B cell (primary cell): ENCODE measurements at regions not wholly inside any gene's neighbourhood (a gene's known extent, or its start where the extent isn't known, plus 50 kb on each side); places are given as distances from the start of the nearest gene placed in this dataset.

ENCODE experiments used
- ATAC-seq: fragments of 200-7000 bp; cut with Tn5 transposase; one replicate; pipeline ENCODE4 v1.10.0; 2021; ENCODE audit warnings: low read depth, mild to moderate bottlenecking, moderate number of reproducible peaks, moderate library complexity
- CTCF ChIA-PET: fragments of 350-600 bp; sonication (Branson Sonifier 250); formaldehyde crosslinking; loops from one replicate; lab custom pipeline; 2021; ENCODE audit warnings: antibody characterized with exemption, inconsistent platforms; lab: Charles Lee
- POLR2A ChIA-PET: fragments of 350-600 bp; sonication (Branson Sonifier 250); formaldehyde crosslinking; loops from one replicate; lab custom pipeline; 2021; ENCODE audit warnings: antibody characterized with exemption; lab: Charles Lee
- DNase-seq: peaks from one replicate; pipeline ENCODE4 v3.0.0; 2013
- H2AFZ ChIP-seq: 2 replicates; pipeline ENCODE4 v1.6.1; 2012; ENCODE audit warnings: mild to moderate bottlenecking, low read depth, low read length; ENCODE audit not compliant: insufficient read depth, poor library complexity, severe bottlenecking
- H3K27ac ChIP-seq, 2 donors: 1 replicate in 1 of 2; 2 replicates in 1 of 2; pipeline ENCODE4 v1.5.1; 2012 to 2013; ENCODE audit warnings: low read length in 2 of 2, mild to moderate bottlenecking in 2 of 2, moderate library complexity in 1 of 2
- H3K27me3 ChIP-seq, 4 experiments: fragments of 200-600 bp in 1 of 4; sonication (generic) in 1 of 4; replicated peaks in 1 of 4; 1 replicate in 2 of 4; 2 replicates in 2 of 4; pipeline versions ENCODE4 v1.6.1 to v1.7.0; 2013 to 2016; ENCODE audit warnings: low read length in 3 of 4, mild to moderate bottlenecking in 2 of 4, mixed read lengths in 1 of 4, moderate library complexity in 1 of 4; ENCODE audit not compliant: insufficient read depth in 4 of 4, control insufficient read depth in 3 of 4; ENCODE audit errors: control extremely low read depth in 1 of 4
- H3K36me3 ChIP-seq, 2 experiments: replicated peaks in 1 of 2; 1 replicate in 1 of 2; 2 replicates in 1 of 2; pipeline versions ENCODE4 v1.6.1 to v1.7.1; 2013; ENCODE audit warnings: low read length in 1 of 2; ENCODE audit not compliant: insufficient read depth in 2 of 2, control insufficient read depth in 1 of 2; ENCODE audit errors: control extremely low read depth in 1 of 2, extremely low read depth in 1 of 2
- H3K4me1 ChIP-seq, 2 donors: fragments of 200-600 bp in 1 of 2; sonication (generic) in 1 of 2; 1 replicate in 1 of 2; 2 replicates in 1 of 2; pipeline versions ENCODE4 v1.5.1 to v1.6.1; 2013 to 2017; ENCODE audit warnings: low read length in 2 of 2; ENCODE audit not compliant: control insufficient read depth in 2 of 2, insufficient read depth in 2 of 2
- H3K4me2 ChIP-seq: replicated peaks from 2 replicates; pipeline ENCODE3; 2012; ENCODE audit warnings: mild to moderate bottlenecking, low read depth, low read length; ENCODE audit not compliant: poor library complexity, severe bottlenecking
- H3K4me3 ChIP-seq, 5 experiments: fragments of 200-600 bp in 1 of 5; sonication (generic) in 1 of 5; 1 replicate in 3 of 5; 2 replicates in 2 of 5; pipeline versions ENCODE4 v1.5.1 to v1.7.0; 2011 to 2016; ENCODE audit warnings: low read length in 4 of 5, mild to moderate bottlenecking in 4 of 5, low read depth in 2 of 5, control low read depth in 1 of 5, moderate library complexity in 1 of 5; ENCODE audit not compliant: insufficient read depth in 1 of 5; ENCODE audit errors: control extremely low read depth in 1 of 5, extremely low read depth in 1 of 5
- H3K79me2 ChIP-seq: fragments of 200-600 bp; sonication (generic); one replicate; pipeline ENCODE4 v1.6.0; 2016; ENCODE audit warnings: low read length; ENCODE audit not compliant: control insufficient read depth, insufficient read depth
- H3K9ac ChIP-seq: fragments of 200-600 bp; sonication (generic); 2 replicates; pipeline ENCODE4 v1.6.1; 2017; ENCODE audit warnings: mild to moderate bottlenecking, low read length, moderate library complexity
- H3K9me3 ChIP-seq, 3 donors: one replicate each; pipeline versions ENCODE4 v1.6.1 to v1.7.1; 2013; ENCODE audit warnings: low read length in 2 of 3; ENCODE audit not compliant: control insufficient read depth in 2 of 3, insufficient read depth in 1 of 3; ENCODE audit errors: control extremely low read depth in 1 of 3
- H4K20me1 ChIP-seq: 2 replicates; pipeline ENCODE4 v1.6.0; 2012; ENCODE audit warnings: mild to moderate bottlenecking, low read length; ENCODE audit not compliant: insufficient read depth, control insufficient read depth, poor library complexity, severe bottlenecking
- H3K27ac Mint-ChIP-seq: one replicate; pipeline ENCODE4 v1.8.0; 2021; ENCODE audit warnings: mixed read lengths
- H3K27me3 Mint-ChIP-seq: one replicate; pipeline ENCODE4 v1.8.0; 2021; ENCODE audit warnings: mixed read lengths
- H3K4me1 Mint-ChIP-seq: one replicate; pipeline ENCODE4 v1.8.0; 2021; ENCODE audit warnings: mixed read lengths
- H3K4me3 Mint-ChIP-seq: one replicate; pipeline ENCODE4 v1.8.0; 2021; ENCODE audit warnings: mixed read lengths
- H3K9me3 Mint-ChIP-seq: one replicate; pipeline ENCODE4 v1.8.0; 2022; ENCODE audit warnings: mixed read lengths; ENCODE audit not compliant: insufficient read depth
- EZH2 ChIP-seq: IDR thresholded peaks from 2 replicates; pipeline ENCODE4 v1.6.1; 2012; ENCODE audit warnings: borderline replicate concordance, low read depth, mild to moderate bottlenecking, moderate library complexity, low read length; ENCODE audit not compliant: insufficient read depth, poor library complexity, severe bottlenecking
- WGBS: methylation state at CpG from one replicate; pipeline ENCODE4 v1.1.5; 2013; ENCODE audit warnings: missing lambda C conversion rate; ENCODE audit not compliant: insufficient coverage; 5-methylcytosine and 5-hydroxymethylcytosine counted together
- intact Hi-C: fragments of 100-400 bp; cut with micrococcal nuclease; formaldehyde crosslinking; loops from one replicate; pipeline ENCODE4 v1.10.0; 2022
- TF ChIP-seq, protein P1 (sequence below): fragments of 200-600 bp; IDR thresholded peaks from one replicate; pipeline ENCODE4 v1.8.0; 2022; ENCODE audit warnings: antibody characterized with exemption, mild to moderate bottlenecking

GRCh38 chr1:10889650-10890353 lies 93.4 kb upstream of the CASZ1 start:
- Histone ChIP-seq H3K9ac (no peak overlapping the region), H3K36me3 (no peaks in the 10 kb centered on the region), H3K4me3 (no peak overlapping the region), H3K27me3 (peaks cover 0 to 20% (median 3%) of the 10 kb centered on the region in 4 experiments), H3K9me3 (peaks cover 0 to 5% (median 0%) of the 10 kb centered on the region in 3 donors), H4K20me1 (no peaks in the 10 kb centered on the region), H2AFZ (no peak overlapping the region), H3K4me1 (no peaks in the 10 kb centered on the region), H3K4me2 (no peak overlapping the region), H3K27ac (no peak overlapping the region), H3K79me2 (no peaks in the 10 kb centered on the region)
- Mint-ChIP-seq H3K9me3 (no peaks in the 10 kb centered on the region), H3K27me3 (peaks cover 39% of the 10 kb centered on the region), H3K4me1 (peaks cover 1% of the 10 kb centered on the region), H3K27ac (no peak overlapping the region), H3K4me3 (no peak overlapping the region)
- ATAC-seq (no peak), DNase-seq (no peak)
- ChIA-PET POLR2A (no interaction called here), CTCF (interaction anchor here (0.9 to 1.1 kb wide), 2 partner anchors 148 to 360 kb away, joined by 3 read pairs; no protein-coding TSS in a partner anchor)
- intact Hi-C loops, result no loop called here
- WGBS, result 60% methylated on average over 20 of the region's 20 CpGs
- TF ChIP-seq EZH2, result no peak
- TF ChIP-seq, protein P1, sequence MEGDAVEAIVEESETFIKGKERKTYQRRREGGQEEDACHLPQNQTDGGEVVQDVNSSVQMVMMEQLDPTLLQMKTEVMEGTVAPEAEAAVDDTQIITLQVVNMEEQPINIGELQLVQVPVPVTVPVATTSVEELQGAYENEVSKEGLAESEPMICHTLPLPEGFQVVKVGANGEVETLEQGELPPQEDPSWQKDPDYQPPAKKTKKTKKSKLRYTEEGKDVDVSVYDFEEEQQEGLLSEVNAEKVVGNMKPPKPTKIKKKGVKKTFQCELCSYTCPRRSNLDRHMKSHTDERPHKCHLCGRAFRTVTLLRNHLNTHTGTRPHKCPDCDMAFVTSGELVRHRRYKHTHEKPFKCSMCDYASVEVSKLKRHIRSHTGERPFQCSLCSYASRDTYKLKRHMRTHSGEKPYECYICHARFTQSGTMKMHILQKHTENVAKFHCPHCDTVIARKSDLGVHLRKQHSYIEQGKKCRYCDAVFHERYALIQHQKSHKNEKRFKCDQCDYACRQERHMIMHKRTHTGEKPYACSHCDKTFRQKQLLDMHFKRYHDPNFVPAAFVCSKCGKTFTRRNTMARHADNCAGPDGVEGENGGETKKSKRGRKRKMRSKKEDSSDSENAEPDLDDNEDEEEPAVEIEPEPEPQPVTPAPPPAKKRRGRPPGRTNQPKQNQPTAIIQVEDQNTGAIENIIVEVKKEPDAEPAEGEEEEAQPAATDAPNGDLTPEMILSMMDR, result no peak

- Histone ChIP-seq H3K27ac (no peak overlapping the region), H4K20me1 (no peaks in the 10 kb centered on the region), H3K4me1 (no peaks in the 10 kb centered on the region), H3K4me3 (no peak overlapping the region), H3K4me2 (no peak overlapping the region), H2AFZ (no peak overlapping the region), H3K36me3 (no peaks in the 10 kb centered on the region), H3K79me2 (no peaks in the 10 kb centered on the region), H3K9me3 (peaks cover 0 to 5% (median 0%) of the 10 kb centered on the region in 3 donors), H3K27me3 (peaks cover 0 to 20% (median 3%) of the 10 kb centered on the region in 4 experiments), H3K9ac (no peak overlapping the region)
- Mint-ChIP-seq H3K4me3 (no peak overlapping the region), H3K9me3 (no peaks in the 10 kb centered on the region), H3K4me1 (peaks cover 1% of the 10 kb centered on the region), H3K27ac (no peak overlapping the region), H3K27me3 (peaks cover 40% of the 10 kb centered on the region)
- intact Hi-C loops, result no loop called here
- no peak for ATAC-seq
- DNase-seq, result no peak
- TF ChIP-seq, protein P1, result no peak
- no peak for TF ChIP-seq EZH2
- ChIA-PET POLR2A (no interaction called here), CTCF (interaction anchor here (0.9 to 1.1 kb wide), 2 partner anchors 147 to 361 kb away, joined by 3 read pairs; no protein-coding TSS in a partner anchor)
- WGBS, result 44% methylated on average over 8 of the region's 9 CpGs
Observed at GRCh38 chr1:10890491-10891071, 94.1 kb upstream of the CASZ1 start.
